Upper lobe of left lung (tissue), 6 donors: ENCODE measurements at regions not wholly inside any gene's neighbourhood (a gene's known extent, or its start where the extent isn't known, plus 50 kb on each side); places are given as distances from the start of the nearest gene placed in this dataset.

Source experiments
- ATAC-seq, 2 donors: fragments of 200-7000 bp; cut with Tn5 transposase; one replicate each; pipeline ENCODE4 v1.9.1; 2022; ENCODE audit warnings: mild to moderate bottlenecking in 2 of 2, moderate library complexity in 2 of 2; ENCODE audit not compliant: low FRiP score in 2 of 2
- DNase-seq, 2 donors: peaks; one replicate each; pipeline ENCODE4 v3.0.0-alpha.2; 2019 to 2020
- H3K27ac ChIP-seq, 4 donors: fragments of 200-600 bp; sonication (generic); one replicate each; pipeline ENCODE4 v1.5.1; 2016 to 2019
- H3K27me3 ChIP-seq, 4 donors: fragments of 200-600 bp; sonication (generic); one replicate each; pipeline ENCODE4 v1.5.1; 2017 to 2019
- H3K36me3 ChIP-seq, 4 donors: fragments of 200-600 bp; sonication (generic); one replicate each; pipeline ENCODE4 v1.5.1; 2016 to 2019
- H3K4me1 ChIP-seq, 4 donors: fragments of 200-600 bp; sonication (generic); one replicate each; pipeline ENCODE4 v1.5.1; 2018 to 2019
- H3K4me3 ChIP-seq, 4 donors: fragments of 200-600 bp; sonication (generic); one replicate each; pipeline ENCODE4 v1.5.1; 2017 to 2019; ENCODE audit warnings: mild to moderate bottlenecking in 2 of 4, moderate library complexity in 1 of 4
- H3K9me3 ChIP-seq, 4 donors: fragments of 200-600 bp; sonication (generic); one replicate each; pipeline ENCODE4 v1.5.1; 2018 to 2019
- EP300 ChIP-seq, 4 donors: sonication (generic); formaldehyde crosslinking; IDR thresholded peaks; one replicate each; pipeline ENCODE4 v1.5.1; 2017; ENCODE audit warnings: antibody characterized with exemption in 4 of 4, control low read depth in 2 of 4
- POLR2A ChIP-seq, 4 donors: fragments of 450-650 bp; IDR thresholded peaks; one replicate each; pipeline ENCODE4 v1.5.1; 2016 to 2017; ENCODE audit warnings: antibody characterized with exemption in 4 of 4, mild to moderate bottlenecking in 2 of 4
- POLR2AphosphoS5 ChIP-seq, 2 donors: sonication (generic); formaldehyde crosslinking; IDR thresholded peaks; one replicate each; pipeline ENCODE4 v1.5.1; 2017; ENCODE audit warnings: antibody characterized with exemption in 2 of 2
- WGBS, 2 donors: methylation state at CpG; one replicate each; pipeline ENCODE4 v1.1.5; 2017 to 2018; 5-methylcytosine and 5-hydroxymethylcytosine counted together
- TF ChIP-seq, protein P1 (sequence below), 6 experiments: fragments of 450-650 bp in 4 of 6; fragments of 200-600 bp in 2 of 6; sonication (generic) in 2 of 6; IDR thresholded peaks; one replicate each; pipeline ENCODE4 v1.5.1; 2016 to 2019; ENCODE audit warnings: antibody characterized with exemption in 6 of 6
- donor health status: DM: no; HTN: no; CAD: no; lungs with moderate emphysema.
- donor health status: DM: no; HTN: yes; CAD: no; lungs with severe emphysema.

GRCh38 chr7:79876848-79877252 lies 257.8 kb upstream of the GNAI1 start:
- H3K27ac ChIP-seq = no peak overlapping the region
- no peak overlapping the region for H3K4me3 ChIP-seq
- no peak for DNase-seq
- no peak for ATAC-seq
- no peaks in the 10 kb centered on the region for H3K27me3 ChIP-seq
- no peaks in the 10 kb centered on the region for H3K9me3 ChIP-seq
- H3K36me3 ChIP-seq = no peaks in the 10 kb centered on the region
- WGBS, 2 donors = 62 to 63% methylated on average over 6 of the region's 6 CpGs
- TF ChIP-seq, protein P1, sequence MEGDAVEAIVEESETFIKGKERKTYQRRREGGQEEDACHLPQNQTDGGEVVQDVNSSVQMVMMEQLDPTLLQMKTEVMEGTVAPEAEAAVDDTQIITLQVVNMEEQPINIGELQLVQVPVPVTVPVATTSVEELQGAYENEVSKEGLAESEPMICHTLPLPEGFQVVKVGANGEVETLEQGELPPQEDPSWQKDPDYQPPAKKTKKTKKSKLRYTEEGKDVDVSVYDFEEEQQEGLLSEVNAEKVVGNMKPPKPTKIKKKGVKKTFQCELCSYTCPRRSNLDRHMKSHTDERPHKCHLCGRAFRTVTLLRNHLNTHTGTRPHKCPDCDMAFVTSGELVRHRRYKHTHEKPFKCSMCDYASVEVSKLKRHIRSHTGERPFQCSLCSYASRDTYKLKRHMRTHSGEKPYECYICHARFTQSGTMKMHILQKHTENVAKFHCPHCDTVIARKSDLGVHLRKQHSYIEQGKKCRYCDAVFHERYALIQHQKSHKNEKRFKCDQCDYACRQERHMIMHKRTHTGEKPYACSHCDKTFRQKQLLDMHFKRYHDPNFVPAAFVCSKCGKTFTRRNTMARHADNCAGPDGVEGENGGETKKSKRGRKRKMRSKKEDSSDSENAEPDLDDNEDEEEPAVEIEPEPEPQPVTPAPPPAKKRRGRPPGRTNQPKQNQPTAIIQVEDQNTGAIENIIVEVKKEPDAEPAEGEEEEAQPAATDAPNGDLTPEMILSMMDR (IDR thresholded peaks at IDR 0.05) = no peak
- TF ChIP-seq POLR2A (IDR thresholded peaks at IDR 0.05) = no peak
- no peaks in the 10 kb centered on the region for H3K4me1 ChIP-seq

- H3K4me1 ChIP-seq = no peaks in the 10 kb centered on the region
- ATAC-seq (no peak), DNase-seq (no peak)
- no peaks in the 10 kb centered on the region for H3K9me3 ChIP-seq
- no peak overlapping the region for H3K4me3 ChIP-seq
- H3K27ac ChIP-seq = no peak overlapping the region
- WGBS, 2 donors = 47 to 51% methylated on average over 1 of the region's 1 CpG
- no peaks in the 10 kb centered on the region for H3K36me3 ChIP-seq
- no peaks in the 10 kb centered on the region for H3K27me3 ChIP-seq
- TF ChIP-seq POLR2AphosphoS5 (IDR thresholded peaks at IDR 0.05) = no peak
- no peak for TF ChIP-seq POLR2A (IDR thresholded peaks at IDR 0.05)
- TF ChIP-seq EP300 (IDR thresholded peaks at IDR 0.05) = no peak
- TF ChIP-seq, protein P1 (IDR thresholded peaks at IDR 0.05) = no peak
Observed at GRCh38 chr7:79874797-79875196, 259.8 kb upstream of the GNAI1 start.

DNA sequence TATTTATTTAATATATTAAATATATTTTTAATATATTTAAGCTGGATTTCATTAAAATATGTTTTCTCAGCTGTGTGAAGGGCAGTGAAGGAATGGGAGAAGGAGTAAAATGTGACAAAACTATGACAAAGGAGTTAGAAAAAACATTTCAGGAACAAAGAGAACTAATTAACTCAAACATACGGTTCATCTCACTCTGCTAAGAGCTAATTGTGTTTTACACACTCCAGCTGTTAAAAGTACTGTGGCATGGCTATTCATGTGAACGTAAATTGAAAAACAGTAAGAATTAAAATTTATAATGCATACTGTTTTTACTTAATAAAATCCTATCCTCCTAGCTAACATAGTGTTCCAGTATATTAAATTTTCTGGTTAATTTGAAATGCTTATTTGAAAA lies 262.5 kb upstream of the GNAI1 start:
- ATAC-seq = no peak
- Histone ChIP-seq H3K4me1 (no peaks in the 10 kb centered on the region), H3K27me3 (no peaks in the 10 kb centered on the region), H3K9me3 (no peaks in the 10 kb centered on the region), H3K4me3 (no peak overlapping the region), H3K36me3 (no peaks in the 10 kb centered on the region), H3K27ac (no peak overlapping the region)
- TF ChIP-seq POLR2A (IDR thresholded peaks at IDR 0.05) (no peak), EP300 (IDR thresholded peaks at IDR 0.05) (no peak), POLR2AphosphoS5 (IDR thresholded peaks at IDR 0.05) (no peak)
- TF ChIP-seq, protein P1 (IDR thresholded peaks at IDR 0.05) = no peak
- DNase-seq = no peak
- 64 to 72% methylated on average over 2 of the region's 2 CpGs for whole genome bisulfite sequencing, 2 donors

DNA sequence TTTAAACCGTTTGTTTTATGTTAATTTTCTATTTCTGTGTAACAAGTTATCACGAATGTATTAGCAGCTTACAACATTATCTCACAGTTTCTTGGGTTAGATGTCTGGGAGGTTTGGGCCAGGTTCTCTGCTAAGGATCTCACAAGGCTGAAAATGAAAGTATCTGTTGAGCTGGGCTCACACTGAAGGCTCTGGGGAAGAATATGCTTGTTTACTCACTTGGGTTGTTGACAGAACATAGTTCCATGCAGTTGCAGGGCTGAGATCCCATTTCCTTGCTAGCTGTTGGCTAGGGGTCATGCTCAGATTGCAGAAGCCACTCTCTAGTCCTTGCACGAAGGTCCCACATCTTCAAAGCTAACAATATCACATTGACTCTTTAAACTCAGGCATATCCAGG lies 266.6 kb upstream of the GNAI1 start:
- WGBS, 2 donors = 50% methylated on average over 3 of the region's 3 CpGs
- H3K4me3 ChIP-seq = no peak overlapping the region
- H3K4me1 ChIP-seq = no peaks in the 10 kb centered on the region
- no peak for DNase-seq
- TF ChIP-seq POLR2AphosphoS5 (IDR thresholded peaks at IDR 0.05) (no peak), POLR2A (IDR thresholded peaks at IDR 0.05) (no peak), EP300 (IDR thresholded peaks at IDR 0.05) (no peak)
- H3K9me3 ChIP-seq = no peaks in the 10 kb centered on the region
- H3K36me3 ChIP-seq = no peaks in the 10 kb centered on the region
- H3K27ac ChIP-seq = no peak overlapping the region
- H3K27me3 ChIP-seq = no peaks in the 10 kb centered on the region
- peak in 1 of 2 donors; percentile 32 for ATAC-seq

- H3K9me3 ChIP-seq = no peaks in the 10 kb centered on the region
- no peak overlapping the region for H3K4me3 ChIP-seq
- H3K27ac ChIP-seq = no peak overlapping the region
- H3K27me3 ChIP-seq = no peaks in the 10 kb centered on the region
- H3K4me1 ChIP-seq = no peaks in the 10 kb centered on the region
- no peak for DNase-seq
- ATAC-seq = no peak
- 68 to 70% methylated on average over 5 of the region's 5 CpGs for WGBS, 2 donors
- H3K36me3 ChIP-seq = no peaks in the 10 kb centered on the region
- TF ChIP-seq EP300 (IDR thresholded peaks at IDR 0.05) (no peak), POLR2A (IDR thresholded peaks at IDR 0.05) (no peak), POLR2AphosphoS5 (IDR thresholded peaks at IDR 0.05) (no peak)
- TF ChIP-seq, protein P1 (IDR thresholded peaks at IDR 0.05) = no peak
Observed at GRCh38 chr7:79862447-79863210, 272.0 kb upstream of the GNAI1 start.
